C1 segment of cervical spinal cord (tissue), 14 donors: ENCODE measurements at regions not wholly inside any gene's neighbourhood (a gene's known extent, or its start where the extent isn't known, plus 50 kb on each side); places are given as distances from the start of the nearest gene placed in this dataset.
"Not testable (repeated sequence)": the region's sequence is repeated elsewhere in the genome, so short reads cannot be mapped to it uniquely, and the experiment has no call there.

Source experiments
- DNase-seq, 14 donors: peaks; one replicate each; lab custom pipeline; 2025; lab: John Stamatoyannopoulos, UW

GRCh38 chr10:130929422-130930325 is 381.8 kb downstream of the TCERG1L start:
- DNase-seq = no peak

GRCh38 chr10:130930821-130931220 is 380.7 kb downstream of the TCERG1L start:
- DNase-seq = no peak

- no peak for DNase-seq
Measured at GRCh38 chr10:130931256-130931655, 380.3 kb downstream of the TCERG1L start.

GRCh38 chr10:130932326-130933007 is 379.1 kb downstream of the TCERG1L start:
- peak in 1 of 14 donors; percentile 88 for DNase-seq

GRCh38 chr10:130933008-130933390 is 378.5 kb downstream of the TCERG1L start:
- peak in 1 of 14 donors; percentile 86 for DNase-seq

GRCh38 chr10:130934293-130935127 is 377.0 kb downstream of the TCERG1L start:
- DNase-seq = peak in 1 of 14 donors; percentile 81

GRCh38 chr10:130935128-130935439 is 376.4 kb downstream of the TCERG1L start:
- DNase-seq = peak in 1 of 14 donors; percentile 83

- DNase-seq = no peak
Measured at GRCh38 chr10:130935897-130936550, 375.5 kb downstream of the TCERG1L start.

- DNase-seq = no peak
Measured at GRCh38 chr10:130936851-130937250, 374.7 kb downstream of the TCERG1L start.

- no peak for DNase-seq
Measured at GRCh38 chr10:130938051-130938450, 373.5 kb downstream of the TCERG1L start.

GRCh38 chr10:130938891-130939290 is 372.6 kb downstream of the TCERG1L start:
- DNase-seq = not testable (repeated sequence)

GRCh38 chr10:130941886-130942285 is 369.6 kb downstream of the TCERG1L start:
- DNase-seq = no peak

GRCh38 chr10:130952086-130952485 is 359.4 kb downstream of the TCERG1L start:
- DNase-seq = no peak

GRCh38 chr10:130954326-130954905 is 357.1 kb downstream of the TCERG1L start:
- DNase-seq = no peak

- DNase-seq = no peak
Measured at GRCh38 chr10:130956251-130956650, 355.3 kb downstream of the TCERG1L start.

- DNase-seq = no peak
Measured at GRCh38 chr10:130957423-130957822, 354.1 kb downstream of the TCERG1L start.

- DNase-seq = no peak
Measured at GRCh38 chr10:130958003-130958402, 353.5 kb downstream of the TCERG1L start.

GRCh38 chr10:130958981-130959751 is 352.4 kb downstream of the TCERG1L start:
- DNase-seq = no peak

- DNase-seq = no peak
Measured at GRCh38 chr10:130959752-130960195, 351.7 kb downstream of the TCERG1L start.

GRCh38 chr10:130960531-130960930 is 351.0 kb downstream of the TCERG1L start:
- DNase-seq = no peak
